ENCODE measurements at regions not wholly inside any gene's neighbourhood (a gene's known extent, or its start where the extent isn't known, plus 50 kb on each side); places are given as distances from the start of the nearest gene placed in this dataset.

DNA sequence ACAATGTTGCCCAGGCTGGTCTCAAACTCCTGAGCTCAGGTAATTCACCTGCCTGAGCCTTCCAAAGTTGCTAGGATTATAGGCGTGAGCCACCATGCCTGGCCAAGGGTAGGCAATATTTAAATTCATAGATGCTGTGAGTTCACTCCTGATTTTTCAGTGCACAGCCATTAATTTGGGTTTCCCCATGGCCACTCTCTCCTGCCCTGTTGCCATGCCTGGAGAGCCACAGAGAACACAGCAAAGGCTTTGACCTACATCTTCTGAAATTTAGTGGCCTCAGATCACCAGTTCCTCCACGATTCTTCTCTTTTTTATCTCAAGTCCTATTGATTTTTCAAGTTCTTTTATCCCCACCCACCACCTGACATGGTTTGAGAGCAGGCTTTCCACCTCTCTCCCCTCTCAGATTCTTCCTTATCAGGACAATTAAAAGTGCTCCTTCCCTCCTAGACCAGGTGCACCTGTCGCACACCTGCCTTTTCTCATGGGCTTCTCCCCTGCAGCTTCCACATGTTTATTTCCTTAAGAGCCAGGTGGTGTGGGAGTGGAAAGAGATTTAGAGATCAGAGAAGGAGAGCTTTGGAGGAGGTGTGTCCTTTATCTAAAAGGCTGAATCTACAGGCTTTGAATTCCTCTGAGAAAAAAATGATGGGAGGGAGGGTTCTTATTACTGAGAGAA, 123.8 kb downstream of the ADRA2A start:
- no peak for DNase-seq (ENCODE audit: low read depth)

DNA sequence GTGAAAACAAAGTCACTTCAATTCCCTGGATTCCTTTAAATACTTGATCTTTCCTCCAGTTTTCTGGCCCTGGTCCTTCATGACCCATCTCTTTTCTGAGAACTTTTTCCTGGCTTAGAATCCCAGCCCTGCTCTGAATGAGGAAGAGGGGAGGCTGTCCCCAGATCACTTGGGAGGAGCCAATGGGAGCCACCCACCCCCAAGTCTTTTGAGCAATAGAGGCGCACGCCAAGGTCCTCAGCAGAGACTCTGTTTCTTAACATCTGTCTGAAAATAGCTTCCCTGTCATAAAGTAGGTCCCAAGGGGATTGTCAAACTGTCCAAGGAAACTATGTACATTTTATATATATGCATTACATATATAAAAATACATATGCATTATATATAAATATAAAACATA, 126.8 kb downstream of the ADRA2A start:
- no peak for DNase-seq (ENCODE audit: low read depth)

DNA sequence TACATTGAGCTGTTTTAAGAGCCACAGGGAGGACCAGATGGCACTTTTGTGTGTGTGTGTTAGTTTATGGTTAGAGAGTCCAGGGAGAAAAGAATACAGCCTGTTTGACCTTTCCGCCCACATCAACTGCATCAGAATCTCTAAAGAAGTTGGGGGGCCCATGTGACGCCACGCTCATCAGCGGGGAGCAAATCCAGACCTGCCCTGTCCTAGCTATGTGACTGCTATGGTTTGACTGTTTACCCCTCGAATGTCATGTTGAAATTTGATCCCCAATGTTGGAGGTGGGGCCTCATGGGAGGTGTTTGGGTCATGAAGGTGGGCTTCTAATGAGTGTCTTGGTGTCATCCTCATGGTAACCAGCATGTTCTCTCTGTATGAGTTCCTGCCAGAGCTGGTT, 128.0 kb downstream of the ADRA2A start:
- DNase-seq (ENCODE audit: low read depth), result no peak

DNA sequence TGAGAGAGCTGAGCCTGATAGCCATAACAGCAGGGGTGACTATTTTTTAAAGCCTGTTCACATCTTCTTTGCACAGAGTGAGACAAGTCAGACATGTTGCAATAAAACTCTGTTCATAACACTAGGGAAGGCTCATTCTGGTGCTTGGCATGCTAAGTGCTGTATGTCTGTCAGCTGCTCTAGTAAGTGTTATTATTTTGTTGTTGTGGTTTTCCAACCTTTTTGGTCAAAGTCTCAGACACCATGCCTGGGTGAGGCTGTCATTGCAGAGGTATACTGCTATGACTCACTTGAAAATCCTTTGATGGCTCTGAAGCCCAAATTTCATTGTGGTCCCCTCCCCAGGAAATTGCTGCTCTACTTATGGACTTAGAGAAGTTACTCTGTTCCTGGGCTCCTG, 129.7 kb downstream of the ADRA2A start:
- DNase-seq (ENCODE audit: low read depth), result no peak

DNA sequence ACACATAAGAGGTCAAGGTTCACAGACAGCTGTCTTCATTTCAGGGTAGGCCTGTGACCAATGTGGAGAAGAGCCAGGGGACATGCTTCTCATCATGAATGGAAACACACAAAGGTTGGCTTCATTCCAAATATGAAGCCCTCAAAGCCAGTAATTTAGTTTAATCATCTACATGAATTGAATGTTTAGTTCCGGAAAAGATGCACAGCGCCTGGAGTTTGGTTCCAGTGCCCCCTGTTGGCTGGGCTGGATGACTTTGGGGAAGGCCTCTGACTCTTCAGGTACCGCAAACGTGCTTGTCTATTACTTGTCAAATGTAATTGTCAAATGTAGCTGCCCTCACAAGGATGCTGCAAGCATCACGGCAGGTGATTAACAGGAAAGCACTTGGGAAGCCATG, 130.7 kb downstream of the ADRA2A start:
- no peak for DNase-seq (ENCODE audit: low read depth)

DNA sequence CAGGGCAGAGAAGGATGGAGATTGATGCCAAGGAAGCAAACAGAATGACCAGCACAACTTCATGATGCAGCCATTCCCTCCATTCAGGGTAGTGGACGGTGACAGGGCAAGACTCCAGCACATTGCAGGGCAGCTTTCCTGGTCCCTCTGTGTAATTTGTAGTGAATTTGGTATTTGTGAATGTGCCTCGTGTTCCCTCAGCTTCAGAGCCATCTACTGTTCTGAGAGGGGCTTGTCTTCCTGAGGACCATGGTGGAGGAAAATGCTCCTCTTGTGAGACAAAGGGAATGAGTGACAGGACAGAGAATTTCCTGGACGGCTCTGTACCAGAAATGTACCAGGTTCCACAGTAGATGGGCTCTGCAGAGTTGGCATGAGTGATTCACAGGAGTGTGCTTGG, 132.1 kb downstream of the ADRA2A start:
- DNase-seq (ENCODE audit: low read depth), result no peak

DNA sequence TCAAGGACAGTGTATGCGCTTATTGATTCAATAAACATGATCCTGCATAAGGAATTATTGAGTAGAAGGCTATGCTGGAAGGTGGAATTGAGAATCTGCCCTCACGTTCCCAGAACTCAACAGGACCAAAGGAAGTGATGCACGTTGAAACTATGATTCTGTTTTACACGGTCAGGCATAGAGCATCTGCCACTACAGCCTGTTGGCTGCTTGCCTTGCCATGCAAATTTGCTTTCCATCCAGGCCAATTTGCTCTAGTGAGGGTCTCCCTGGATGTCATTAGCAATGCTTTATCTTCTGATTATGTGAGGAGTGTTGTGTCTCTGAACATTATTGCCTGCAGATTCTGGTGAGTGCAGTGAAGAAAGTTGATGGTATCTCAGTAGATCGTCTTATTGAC, 132.9 kb downstream of the ADRA2A start:
- no peak for DNase-seq (ENCODE audit: low read depth)

DNA sequence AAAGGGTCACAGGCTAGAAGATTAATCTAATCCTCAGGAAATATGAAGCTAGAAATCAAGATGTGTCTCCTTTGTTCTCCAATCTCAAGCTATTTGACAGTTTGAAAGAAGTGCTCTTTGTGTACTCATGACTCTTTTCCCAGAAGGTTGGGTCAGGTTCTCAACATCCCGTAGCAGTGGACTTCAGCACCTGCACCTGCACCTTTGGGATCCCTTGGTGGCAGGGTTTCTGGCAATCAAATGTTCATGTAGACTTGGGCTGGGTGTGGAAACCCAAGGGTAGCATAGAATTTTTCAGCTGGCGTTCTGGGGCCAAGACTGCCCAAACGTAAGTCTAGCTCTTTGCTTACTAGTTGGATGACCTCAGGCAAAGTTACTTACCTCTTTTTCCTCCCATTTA, 134.4 kb downstream of the ADRA2A start:
- no peak for DNase-seq (ENCODE audit: low read depth)

DNA sequence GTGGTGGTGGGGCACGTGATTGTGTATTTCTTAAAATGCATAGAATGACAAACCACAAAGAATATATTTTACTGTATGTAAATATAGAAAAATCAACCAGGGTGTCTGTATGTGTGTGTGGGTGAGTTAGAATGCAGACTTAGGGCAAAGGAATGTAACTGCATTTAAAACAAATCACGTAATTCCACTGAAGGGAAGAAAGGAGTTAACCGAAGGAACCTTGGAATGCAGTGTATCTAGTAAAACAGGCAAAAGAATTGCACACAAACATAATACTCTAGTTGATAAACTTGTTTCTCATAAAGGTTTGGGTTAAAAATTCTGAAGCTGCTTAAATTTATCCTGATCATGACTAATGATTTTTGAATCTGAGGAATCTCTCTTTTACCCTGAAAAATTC, 134.9 kb downstream of the ADRA2A start:
- no peak for DNase-seq (ENCODE audit: low read depth)

DNA sequence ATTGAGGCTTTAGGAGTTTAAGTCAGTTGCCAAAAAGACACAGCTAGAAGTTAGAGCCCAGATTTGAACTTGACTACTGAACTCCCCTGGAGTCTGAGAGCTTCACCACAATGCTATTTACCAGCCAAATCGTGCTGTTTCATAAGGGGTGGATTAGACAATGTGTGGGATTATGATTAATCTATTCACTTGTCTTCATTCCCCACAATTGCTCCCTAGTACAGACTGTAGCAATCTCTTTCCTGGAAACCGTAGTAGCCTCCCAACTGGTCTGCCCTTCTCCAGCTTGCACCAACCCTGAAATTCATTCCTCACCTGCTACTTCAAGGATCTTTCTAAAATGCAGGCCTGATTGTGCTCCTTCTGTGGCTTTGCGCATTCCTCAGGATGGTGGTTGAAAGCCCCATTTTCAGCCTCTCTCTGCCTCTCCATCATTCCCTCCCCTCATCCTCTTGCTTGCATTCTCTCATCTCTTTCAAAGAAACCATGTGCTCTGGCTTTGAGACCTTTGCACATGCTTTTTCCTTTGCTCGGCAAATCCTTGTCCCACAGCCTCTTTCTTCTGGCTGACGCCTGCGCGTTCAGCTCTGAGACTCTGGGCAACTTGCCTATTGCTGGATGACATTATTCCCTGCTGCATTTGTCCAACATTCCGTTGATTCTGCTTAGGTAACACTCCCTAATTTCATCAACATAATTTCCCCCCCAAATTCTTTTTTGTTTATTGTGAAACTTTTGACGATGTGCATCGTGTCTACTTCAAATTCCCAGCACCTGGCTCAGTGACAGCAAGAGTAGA, 145.1 kb downstream of the ADRA2A start:
- DNase-seq (ENCODE audit: low read depth), result no peak

DNA sequence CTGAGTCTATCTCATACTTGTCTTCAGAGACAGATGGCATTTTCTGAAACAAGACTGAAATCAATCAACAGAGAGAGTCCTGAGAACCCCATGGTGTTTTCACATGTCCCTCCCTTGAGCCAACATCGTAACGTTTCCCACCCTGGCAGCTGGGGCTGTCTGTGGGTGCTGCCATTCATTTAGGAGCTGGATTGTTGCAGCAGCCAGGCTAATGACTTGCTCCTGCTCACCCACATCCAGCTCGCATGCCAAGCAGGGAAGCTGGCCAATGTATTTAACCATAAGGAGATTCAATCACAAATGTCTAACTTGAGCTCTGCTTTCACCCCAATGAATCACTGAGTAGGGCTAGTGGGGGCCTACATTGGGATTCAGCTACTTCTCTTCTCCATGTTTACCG, 146.1 kb downstream of the ADRA2A start:
- DNase-seq (ENCODE audit: low read depth), result no peak

DNA sequence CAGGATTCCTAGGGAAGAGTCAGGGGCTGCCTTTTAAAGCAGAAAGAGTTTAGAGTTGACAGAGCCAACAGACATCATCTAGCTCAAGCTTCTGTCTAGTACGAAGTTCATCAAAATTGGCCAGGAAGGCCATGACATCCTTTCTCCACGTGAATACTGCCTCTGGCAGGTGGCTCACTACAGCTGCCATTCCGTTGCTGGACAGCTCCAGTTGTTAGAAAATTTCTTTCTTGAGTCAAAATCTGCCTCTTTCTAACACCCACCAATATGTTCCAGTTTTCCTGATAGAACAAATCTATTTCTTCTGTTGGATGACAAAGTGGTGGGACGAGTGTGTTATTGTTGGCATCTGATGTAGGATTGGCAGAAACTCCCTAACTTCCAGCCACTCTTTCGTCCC, 154.9 kb downstream of the ADRA2A start:
- DNase-seq (ENCODE audit: low read depth), result no peak

DNA sequence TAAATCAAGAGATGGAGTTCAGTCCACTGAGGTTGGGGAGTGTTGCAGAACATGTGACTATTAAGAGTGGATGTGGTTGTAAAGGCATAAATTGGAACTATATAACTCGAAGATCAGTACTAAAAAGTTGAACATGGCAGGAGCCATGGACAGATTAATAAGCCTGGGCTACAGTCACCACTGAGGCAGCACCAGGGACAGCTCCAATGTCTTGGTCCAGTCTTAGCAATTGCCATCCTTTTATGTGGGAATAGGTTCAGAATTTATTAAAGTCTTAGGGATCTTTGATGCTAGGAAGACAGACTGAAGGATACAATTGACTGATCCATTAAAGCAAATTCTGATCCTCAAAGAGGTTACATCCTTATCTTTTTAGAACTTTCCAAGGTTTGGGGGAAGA, 156.6 kb downstream of the ADRA2A start:
- no peak for DNase-seq (ENCODE audit: low read depth)

DNA sequence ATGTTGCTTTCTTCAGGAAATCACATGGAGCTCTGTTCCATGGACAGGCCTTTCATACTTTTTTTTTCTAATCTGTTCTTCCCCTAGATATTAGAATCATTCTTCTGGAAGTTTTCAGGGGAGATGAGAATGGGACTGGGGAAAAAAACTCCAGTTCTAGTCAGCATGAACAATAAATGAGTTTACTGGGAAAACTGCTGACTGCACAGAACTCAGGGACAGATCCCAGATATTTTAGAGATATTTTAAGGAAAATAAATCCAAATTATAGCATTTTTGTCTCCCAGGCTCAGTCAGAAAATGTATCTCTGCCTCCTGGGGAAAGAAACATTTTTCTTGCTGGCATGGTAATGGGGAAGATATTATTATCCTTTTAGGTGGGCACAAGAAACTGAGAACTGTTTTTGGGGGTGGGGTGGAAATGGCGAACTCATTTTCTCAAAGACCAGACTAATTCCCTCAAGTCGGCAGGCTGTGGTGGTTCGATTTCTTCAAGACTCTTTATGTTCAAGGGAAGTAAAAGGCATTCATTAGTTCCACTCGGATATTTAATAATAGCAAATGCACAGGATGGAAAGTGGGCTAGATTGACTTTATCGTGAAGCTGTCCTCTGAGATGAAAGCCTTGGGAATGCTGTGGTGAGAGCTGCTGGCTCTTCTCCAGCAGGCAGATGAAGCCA, 157.5 kb downstream of the ADRA2A start:
- DNase-seq (ENCODE audit: low read depth), result no peak

DNA sequence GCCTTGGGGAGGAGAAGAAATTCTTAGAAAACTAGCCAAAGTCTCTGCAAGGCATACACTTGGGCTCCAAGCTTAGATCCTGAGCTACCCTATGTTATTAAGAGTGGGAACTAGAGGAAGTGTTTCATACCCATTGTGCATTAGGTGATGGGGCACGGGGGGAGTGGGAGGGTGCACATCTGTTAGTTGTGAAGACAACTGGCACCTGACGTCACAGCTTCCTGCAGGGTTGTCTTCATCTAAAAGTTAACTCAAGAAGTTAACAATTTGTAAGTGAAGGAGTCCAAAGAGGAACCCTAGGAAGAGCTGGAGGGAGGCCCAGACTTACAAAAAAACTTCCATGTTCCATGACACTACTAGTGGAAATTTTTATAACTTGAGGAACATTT, 158.1 kb downstream of the ADRA2A start:
- no peak for DNase-seq (ENCODE audit: low read depth)

DNA sequence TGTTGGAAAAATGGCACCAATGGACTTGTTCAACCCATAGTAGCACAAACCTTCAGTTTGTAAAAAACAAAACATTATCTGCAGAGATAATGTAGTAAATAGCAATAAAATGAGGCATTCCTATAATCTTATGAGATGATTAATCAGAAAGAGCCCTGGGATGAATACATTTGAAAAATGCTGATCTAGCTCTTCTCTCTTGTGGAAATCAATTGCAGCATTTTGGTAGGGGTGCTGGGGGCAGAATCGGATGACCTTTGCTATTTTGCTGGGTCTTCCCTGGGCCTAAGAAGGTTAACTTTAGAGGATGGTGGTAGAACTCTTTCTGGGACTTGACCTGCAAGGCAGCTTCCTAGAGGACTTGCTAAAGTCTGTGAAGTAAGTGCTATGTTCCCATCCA, 163.5 kb downstream of the ADRA2A start:
- DNase-seq (ENCODE audit: low read depth), result no peak

DNA sequence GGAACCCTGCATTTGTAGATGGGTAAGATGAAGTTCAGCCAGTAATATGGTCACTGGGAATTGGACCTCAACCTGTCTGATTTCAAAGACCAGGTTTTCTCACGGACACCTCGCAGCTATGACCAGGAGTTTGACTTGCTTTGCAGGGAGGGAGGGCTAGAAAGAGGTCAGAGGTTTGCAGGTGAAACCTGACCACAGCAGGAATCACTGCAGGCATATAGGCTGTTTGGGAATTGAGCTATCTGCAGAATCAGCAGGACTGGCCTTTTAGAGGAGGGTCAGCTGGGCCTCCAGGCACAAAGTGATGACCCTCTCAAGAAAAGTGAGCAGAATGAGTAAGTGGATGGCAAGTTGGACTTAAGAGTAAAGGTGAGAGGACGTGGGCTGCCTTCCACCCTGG, 166.3 kb downstream of the ADRA2A start:
- no peak for DNase-seq (ENCODE audit: low read depth)

DNA sequence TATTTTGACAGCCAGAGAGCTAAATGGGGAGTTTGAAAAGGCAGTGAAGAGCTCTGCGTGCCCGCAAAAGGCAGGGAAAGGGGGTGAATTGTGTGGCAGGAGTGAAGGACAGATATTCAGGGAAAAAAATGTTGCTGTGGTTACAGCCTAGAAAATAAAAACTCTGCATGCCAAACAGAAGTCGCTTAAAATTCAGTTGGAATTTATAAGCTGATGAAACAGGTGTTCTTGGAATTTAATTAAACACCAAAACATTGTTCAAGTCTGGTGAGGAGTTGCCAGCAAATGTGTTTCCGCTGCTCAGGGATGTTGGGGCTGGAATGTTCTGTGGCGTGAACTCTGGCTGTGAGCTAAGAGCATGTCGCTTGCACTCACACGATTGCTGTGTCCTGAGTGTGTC, 169.3 kb downstream of the ADRA2A start:
- no peak for DNase-seq (ENCODE audit: low read depth)

DNA sequence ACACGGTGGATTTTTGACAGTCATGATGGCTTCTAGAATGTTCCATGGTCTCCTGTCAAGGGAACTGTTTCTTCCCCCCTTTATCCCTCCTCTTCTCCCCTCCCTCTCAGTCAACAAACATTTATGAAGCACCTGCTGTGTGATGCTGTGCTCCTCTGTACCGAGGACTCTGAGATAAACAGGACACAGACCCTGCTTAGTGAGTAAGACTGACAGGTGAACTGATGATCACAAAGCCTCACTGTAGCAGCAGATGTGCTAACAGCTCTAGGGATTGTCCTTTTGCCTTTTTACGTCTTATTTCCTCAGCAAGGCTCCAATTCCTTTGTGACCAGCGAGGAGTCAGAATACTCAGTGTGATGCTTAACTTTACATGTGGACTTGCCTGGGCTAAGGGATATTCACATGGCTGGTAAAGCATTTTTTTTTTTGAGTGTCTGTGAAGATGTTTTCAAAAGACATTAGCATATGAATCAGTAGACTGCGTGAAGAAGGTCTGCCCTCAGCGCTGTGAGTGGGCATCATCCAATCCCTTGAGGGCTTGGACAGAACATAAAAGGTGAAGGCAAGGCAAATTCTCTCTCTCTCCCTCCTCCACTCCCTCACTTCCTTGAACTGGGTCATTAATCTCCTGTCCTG, 170.1 kb downstream of the ADRA2A start:
- DNase-seq (ENCODE audit: low read depth), result no peak

DNA sequence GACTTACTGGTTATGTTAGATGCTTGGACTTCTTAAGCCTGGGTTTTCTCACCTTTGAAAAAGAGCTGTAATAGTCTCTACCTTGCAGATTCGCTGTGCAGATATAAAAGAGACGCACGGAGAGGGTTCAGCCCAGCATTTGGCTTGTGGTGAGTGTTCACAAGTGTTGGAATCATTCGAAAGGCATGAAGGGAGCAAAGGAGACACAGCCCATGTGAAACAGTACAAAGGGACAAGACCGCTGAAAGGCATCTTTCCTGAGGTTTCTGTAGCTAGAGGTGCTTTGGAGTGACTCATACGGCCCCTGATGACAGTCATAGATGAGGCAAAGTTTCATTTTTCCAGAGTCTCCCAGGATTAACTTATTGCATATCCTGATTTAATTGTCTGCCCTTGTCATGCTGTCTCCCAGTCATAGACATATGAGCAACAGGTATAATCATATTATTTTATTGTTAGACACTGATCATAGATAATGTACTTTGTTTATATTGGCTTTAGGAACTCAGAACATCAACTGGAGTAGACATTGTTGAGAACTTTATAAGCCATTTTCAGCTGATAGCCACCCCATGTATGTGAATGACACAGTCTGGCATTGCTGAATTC, 171.1 kb downstream of the ADRA2A start:
- no peak for DNase-seq (ENCODE audit: low read depth)

DNA sequence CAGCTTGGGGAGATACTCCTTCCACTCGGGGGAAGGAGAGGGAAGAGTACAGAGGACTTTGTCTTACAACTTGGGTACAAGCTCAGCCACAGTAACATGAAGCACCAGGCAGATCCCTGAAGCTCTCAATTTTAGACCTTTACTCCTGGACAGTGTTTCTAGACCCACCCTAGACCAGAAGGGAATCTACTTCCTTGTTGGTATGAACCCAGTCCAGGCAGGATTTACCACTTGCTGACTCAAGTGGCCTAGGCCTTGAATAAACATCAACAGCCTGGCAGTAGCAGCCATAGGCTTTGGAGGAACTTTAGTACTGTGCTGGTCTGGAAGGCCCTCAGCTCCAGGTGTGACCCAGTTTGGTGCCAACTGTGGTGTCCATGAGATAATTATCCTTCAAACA, 173.1 kb downstream of the ADRA2A start:
- DNase-seq (ENCODE audit: low read depth), result no peak

DNA sequence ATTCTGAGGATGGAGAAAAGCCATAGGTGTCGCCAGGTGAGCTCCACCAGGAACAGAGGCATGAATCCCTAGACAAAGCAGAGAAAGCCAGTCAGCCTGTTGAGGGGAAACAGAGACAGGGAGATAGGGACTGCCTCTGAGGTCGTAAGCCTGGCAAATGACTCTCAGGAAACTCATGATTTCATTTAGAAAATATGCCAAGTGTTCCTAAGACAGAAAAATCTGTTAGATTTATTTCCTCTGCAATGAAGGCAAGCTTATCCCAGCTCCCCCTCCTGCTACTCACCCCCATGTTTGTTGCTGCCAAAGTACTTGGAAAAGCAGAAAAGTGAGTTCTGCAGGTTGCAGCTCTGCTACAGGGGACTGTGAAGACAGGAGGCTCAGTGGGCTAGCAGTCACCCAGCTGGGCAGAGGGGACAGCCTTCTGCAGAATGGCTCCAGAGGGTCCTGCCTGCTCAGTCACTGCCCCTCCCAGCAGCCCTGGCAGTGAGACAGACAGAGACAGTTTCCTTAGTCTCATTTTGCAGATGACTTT, 184.3 kb downstream of the ADRA2A start:
- no peak for DNase-seq (ENCODE audit: low read depth)

All from RPMI7951 (cell line).